Stimulated activated memory B cell treated with anti-CD40 and anti-IgM and Interleukin-4, amounts not matched to agents 10 μg/mL and 1 μg/mL and 100 μg/mL, for 72 hours (primary cell): ENCODE measurements at regions not wholly inside any gene's neighbourhood (a gene's known extent, or its start where the extent isn't known, plus 50 kb on each side); places are given as distances from the start of the nearest gene placed in this dataset.

ENCODE experiments used
- ATAC-seq: fragments of 150-1000 bp; cut with Tn5 transposase; 2 replicates; pipeline ENCODE4 v1.10.0; 2021
- H3K27ac Mint-ChIP-seq: one replicate; pipeline ENCODE4 v1.8.0; 2022; ENCODE audit warnings: mild to moderate bottlenecking, mixed read lengths
- H3K27me3 Mint-ChIP-seq: one replicate; pipeline ENCODE4 v1.8.0; 2022; ENCODE audit warnings: mixed read lengths
- H3K36me3 Mint-ChIP-seq: one replicate; pipeline ENCODE4 v1.8.0; 2022; ENCODE audit warnings: mixed read lengths
- H3K4me1 Mint-ChIP-seq: one replicate; pipeline ENCODE4 v1.8.0; 2022; ENCODE audit warnings: mixed read lengths
- H3K4me3 Mint-ChIP-seq: one replicate; pipeline ENCODE4 v1.8.0; 2022; ENCODE audit warnings: mild to moderate bottlenecking, moderate library complexity, mixed read lengths
- H3K9me3 Mint-ChIP-seq: one replicate; pipeline ENCODE4 v1.8.0; 2022; ENCODE audit warnings: mixed read lengths

- no peaks in the 10 kb centered on the region for H3K9me3 Mint-ChIP-seq
- no peaks in the 10 kb centered on the region for H3K36me3 Mint-ChIP-seq
- no peak overlapping the region for H3K4me3 Mint-ChIP-seq
- H3K4me1 Mint-ChIP-seq = no peaks in the 10 kb centered on the region
- ATAC-seq = no peak
- H3K27me3 Mint-ChIP-seq = no peaks in the 10 kb centered on the region
- no peak overlapping the region for H3K27ac Mint-ChIP-seq
Observed at GRCh38 chr14:53793790-53794505, 162.7 kb downstream of the BMP4 start.

GRCh38 chr14:53792909-53793308, 163.7 kb downstream of the BMP4 start:
- ATAC-seq = no peak
- Mint-ChIP-seq H3K9me3 (no peaks in the 10 kb centered on the region), H3K27me3 (no peaks in the 10 kb centered on the region), H3K4me3 (no peak overlapping the region), H3K27ac (no peak overlapping the region), H3K4me1 (no peaks in the 10 kb centered on the region), H3K36me3 (no peaks in the 10 kb centered on the region)

GRCh38 chr14:53790731-53791500, 165.7 kb downstream of the BMP4 start:
- no peaks in the 10 kb centered on the region for H3K9me3 Mint-ChIP-seq
- no peaks in the 10 kb centered on the region for H3K36me3 Mint-ChIP-seq
- H3K27me3 Mint-ChIP-seq = no peaks in the 10 kb centered on the region
- H3K4me3 Mint-ChIP-seq = no peak overlapping the region
- H3K27ac Mint-ChIP-seq = no peak overlapping the region
- H3K4me1 Mint-ChIP-seq = no peaks in the 10 kb centered on the region
- no peak for ATAC-seq

- no peak overlapping the region for H3K27ac Mint-ChIP-seq
- H3K36me3 Mint-ChIP-seq = no peaks in the 10 kb centered on the region
- H3K9me3 Mint-ChIP-seq = peaks cover 8% of the 10 kb centered on the region
- no peak for ATAC-seq
- H3K4me1 Mint-ChIP-seq = no peaks in the 10 kb centered on the region
- no peak overlapping the region for H3K4me3 Mint-ChIP-seq
- H3K27me3 Mint-ChIP-seq = no peaks in the 10 kb centered on the region
Observed at GRCh38 chr14:53788566-53788965, 168.1 kb downstream of the BMP4 start.

GRCh38 chr14:53786045-53786444, 170.6 kb downstream of the BMP4 start:
- Mint-ChIP-seq H3K36me3 (no peaks in the 10 kb centered on the region), H3K9me3 (peaks cover 8% of the 10 kb centered on the region), H3K4me3 (no peak overlapping the region), H3K27me3 (no peaks in the 10 kb centered on the region), H3K27ac (no peak overlapping the region), H3K4me1 (no peaks in the 10 kb centered on the region)
- ATAC-seq = no peak

GRCh38 chr14:53784688-53785087, 171.9 kb downstream of the BMP4 start:
- ATAC-seq = no peak
- Mint-ChIP-seq H3K27me3 (no peaks in the 10 kb centered on the region), H3K4me3 (no peak overlapping the region), H3K27ac (no peak overlapping the region), H3K9me3 (peaks cover 8% of the 10 kb centered on the region), H3K4me1 (no peaks in the 10 kb centered on the region), H3K36me3 (no peaks in the 10 kb centered on the region)

GRCh38 chr14:53783256-53783655, 173.4 kb downstream of the BMP4 start:
- H3K4me1 Mint-ChIP-seq = no peaks in the 10 kb centered on the region
- no peaks in the 10 kb centered on the region for H3K36me3 Mint-ChIP-seq
- no peak for ATAC-seq
- peaks cover 8% of the 10 kb centered on the region for H3K9me3 Mint-ChIP-seq
- no peaks in the 10 kb centered on the region for H3K27me3 Mint-ChIP-seq
- no peak overlapping the region for H3K4me3 Mint-ChIP-seq
- no peak overlapping the region for H3K27ac Mint-ChIP-seq

GRCh38 chr14:53780051-53780555, 176.5 kb downstream of the BMP4 start:
- no peak for ATAC-seq
- H3K9me3 Mint-ChIP-seq = peaks cover 8% of the 10 kb centered on the region
- no peak overlapping the region for H3K4me3 Mint-ChIP-seq
- H3K27ac Mint-ChIP-seq = no peak overlapping the region
- H3K36me3 Mint-ChIP-seq = no peaks in the 10 kb centered on the region
- H3K27me3 Mint-ChIP-seq = peaks cover 15% of the 10 kb centered on the region
- H3K4me1 Mint-ChIP-seq = no peaks in the 10 kb centered on the region

GRCh38 chr14:53779301-53779700, 177.3 kb downstream of the BMP4 start:
- Mint-ChIP-seq H3K4me3 (no peak overlapping the region), H3K27me3 (peaks cover 15% of the 10 kb centered on the region), H3K36me3 (no peaks in the 10 kb centered on the region), H3K9me3 (peaks cover 3% of the 10 kb centered on the region), H3K4me1 (no peaks in the 10 kb centered on the region), H3K27ac (no peak overlapping the region)
- ATAC-seq = no peak

- ATAC-seq = no peak
- no peak overlapping the region for H3K4me3 Mint-ChIP-seq
- no peaks in the 10 kb centered on the region for H3K36me3 Mint-ChIP-seq
Observed at GRCh38 chr14:53778263-53778662, 178.4 kb downstream of the BMP4 start.

GRCh38 chr14:53772936-53773335, 183.7 kb downstream of the BMP4 start:
- Mint-ChIP-seq H3K9me3 (no peaks in the 10 kb centered on the region), H3K4me1 (no peaks in the 10 kb centered on the region), H3K27me3 (peaks cover 15% of the 10 kb centered on the region), H3K4me3 (no peak overlapping the region), H3K36me3 (no peaks in the 10 kb centered on the region), H3K27ac (no peak overlapping the region)
- ATAC-seq = no peak

More at GRCh38 chr14:53778263-53778662, 178.4 kb downstream of the BMP4 start:
- no peaks in the 10 kb centered on the region for H3K4me1 Mint-ChIP-seq
- no peak overlapping the region for H3K27ac Mint-ChIP-seq
- peaks cover 15% of the 10 kb centered on the region for H3K27me3 Mint-ChIP-seq
- no peaks in the 10 kb centered on the region for H3K9me3 Mint-ChIP-seq

GRCh38 chr14:53767566-53767965, 189.1 kb downstream of the BMP4 start:
- Mint-ChIP-seq H3K4me3 (no peak overlapping the region), H3K27me3 (no peaks in the 10 kb centered on the region), H3K36me3 (no peaks in the 10 kb centered on the region), H3K9me3 (no peaks in the 10 kb centered on the region), H3K4me1 (no peaks in the 10 kb centered on the region), H3K27ac (no peak overlapping the region)
- no peak for ATAC-seq

GRCh38 chr14:53766601-53767000, 190.0 kb downstream of the BMP4 start:
- Mint-ChIP-seq H3K4me3 (no peak overlapping the region), H3K4me1 (no peaks in the 10 kb centered on the region), H3K36me3 (no peaks in the 10 kb centered on the region), H3K9me3 (peaks cover 5% of the 10 kb centered on the region), H3K27me3 (no peaks in the 10 kb centered on the region), H3K27ac (no peak overlapping the region)
- ATAC-seq = no peak

- H3K27me3 Mint-ChIP-seq = no peaks in the 10 kb centered on the region
- H3K27ac Mint-ChIP-seq = no peak overlapping the region
- no peaks in the 10 kb centered on the region for H3K36me3 Mint-ChIP-seq
- no peaks in the 10 kb centered on the region for H3K4me1 Mint-ChIP-seq
- no peak overlapping the region for H3K4me3 Mint-ChIP-seq
- ATAC-seq = no peak
- peaks cover 9% of the 10 kb centered on the region for H3K9me3 Mint-ChIP-seq
Observed at GRCh38 chr14:53766106-53766505, 190.5 kb downstream of the BMP4 start.

GRCh38 chr14:53764846-53765245, 191.8 kb downstream of the BMP4 start:
- Mint-ChIP-seq H3K9me3 (peaks cover 12% of the 10 kb centered on the region), H3K27ac (no peak overlapping the region), H3K4me3 (no peak overlapping the region), H3K4me1 (no peaks in the 10 kb centered on the region), H3K36me3 (no peaks in the 10 kb centered on the region), H3K27me3 (no peaks in the 10 kb centered on the region)
- ATAC-seq = no peak

GRCh38 chr14:53758141-53758540, 198.5 kb downstream of the BMP4 start:
- no peaks in the 10 kb centered on the region for H3K36me3 Mint-ChIP-seq
- H3K9me3 Mint-ChIP-seq = peaks cover 20% of the 10 kb centered on the region
- no peak for ATAC-seq
- no peaks in the 10 kb centered on the region for H3K27me3 Mint-ChIP-seq
- H3K4me1 Mint-ChIP-seq = no peaks in the 10 kb centered on the region
- H3K4me3 Mint-ChIP-seq = no peak overlapping the region
- no peak overlapping the region for H3K27ac Mint-ChIP-seq
